ENCODE measurements at regions not wholly inside any gene's neighbourhood (a gene's known extent, or its start where the extent isn't known, plus 50 kb on each side); places are given as distances from the start of the nearest gene placed in this dataset.

- no peaks in the 10 kb centered on the region for H3K36me3 ChIP-seq (ENCODE audit: low read depth, low read length)
- ChIA-PET CTCF (no interaction called here), POLR2A (ENCODE audit: unreplicated experiment) (no interaction called here)
- H3K27me3 ChIP-seq (ENCODE audit: low read length), result no peaks in the 10 kb centered on the region
- H3K9ac ChIP-seq (ENCODE audit: low read length), result no peak overlapping the region
- intact Hi-C loops (cut with micrococcal nuclease), result no loop called here
- no peaks in the 10 kb centered on the region for H4K20me1 ChIP-seq (ENCODE audit: low read length)
- H3K9me2 ChIP-seq (replicated peaks; ENCODE audit: low read length), result no peaks in the 10 kb centered on the region
- no peak overlapping the region for H3K4me3 ChIP-seq (ENCODE audit: low read length)
- H3K4me2 ChIP-seq (ENCODE audit: low read length), result no peak overlapping the region
- H3K9me3 ChIP-seq (ENCODE audit: low read length), result no peaks in the 10 kb centered on the region
- H3F3A ChIP-seq (ENCODE audit: low read length, unreplicated experiment), result no peaks in the 10 kb centered on the region
- no peaks in the 10 kb centered on the region for H3K4me1 ChIP-seq (ENCODE audit: insufficient read depth, low read length)
- TF ChIP-seq CTCF (conservative IDR thresholded peaks at IDR 0.05; ENCODE audit: low read depth, low read length) (no peak), EZH2 (IDR thresholded peaks at IDR 0.05; ENCODE audit: low read length, unreplicated experiment) (no peak), EZH2phosphoT487 (IDR thresholded peaks at IDR 0.05; ENCODE audit: borderline replicate concordance, low read length) (no peak)
- no peak overlapping the region for H3K27ac ChIP-seq (ENCODE audit: low read length)
- BruUV-seq (replicated peaks), result no TSS peak
- ATAC-seq (no peak), DNase-seq (no peak)
- H2AFZ ChIP-seq (ENCODE audit: low read length), result no peak overlapping the region
- H3K79me2 ChIP-seq (ENCODE audit: low read length), result no peaks in the 10 kb centered on the region
Observed at GRCh38 chrX:4735299-4735698, 1021.9 kb upstream of the PRKX start.

GRCh38 chrX:4710618-4711433, 997.4 kb upstream of the PRKX start:
- H3K36me3 ChIP-seq (ENCODE audit: low read depth, low read length), result no peaks in the 10 kb centered on the region
- ATAC-seq (no peak), DNase-seq (no peak)
- H3K27ac ChIP-seq (ENCODE audit: low read length), result no peak overlapping the region
- intact Hi-C loops (cut with micrococcal nuclease), result no loop called here
- H2AFZ ChIP-seq (ENCODE audit: low read length), result no peak overlapping the region
- no peaks in the 10 kb centered on the region for H4K20me1 ChIP-seq (ENCODE audit: low read length)
- no TSS peak for BruUV-seq (replicated peaks)
- H3K4me2 ChIP-seq (ENCODE audit: low read length), result no peak overlapping the region
- H3K9me2 ChIP-seq (replicated peaks; ENCODE audit: low read length), result no peaks in the 10 kb centered on the region
- ChIA-PET CTCF (no interaction called here), POLR2A (ENCODE audit: unreplicated experiment) (no interaction called here)
- TF ChIP-seq CTCF (conservative IDR thresholded peaks at IDR 0.05; ENCODE audit: low read depth, low read length), result no peak
- H3K27me3 ChIP-seq (ENCODE audit: low read length), result no peaks in the 10 kb centered on the region
- H3K4me1 ChIP-seq (ENCODE audit: insufficient read depth, low read length), result no peaks in the 10 kb centered on the region
- no peak overlapping the region for H3K9ac ChIP-seq (ENCODE audit: low read length)
- no peaks in the 10 kb centered on the region for H3K79me2 ChIP-seq (ENCODE audit: low read length)
- H3K4me3 ChIP-seq (ENCODE audit: low read length), result no peak overlapping the region
- H3K9me3 ChIP-seq (ENCODE audit: low read length), result no peaks in the 10 kb centered on the region
- H3F3A ChIP-seq (ENCODE audit: low read length, unreplicated experiment), result no peaks in the 10 kb centered on the region

- no TSS peak for BruUV-seq (replicated peaks)
- POLR2A ChIA-PET (ENCODE audit: unreplicated experiment), result no interaction called here
- H2AFZ ChIP-seq (ENCODE audit: low read length), result 0 out of 2 replicates have a peak overlapping the region, but pooled peaks have one; percentile 30
- H3F3A ChIP-seq (ENCODE audit: low read length, unreplicated experiment), result no peaks in the 10 kb centered on the region
- intact Hi-C loops (cut with micrococcal nuclease), result no loop called here
- H3K27ac ChIP-seq (ENCODE audit: low read length), result no peak overlapping the region
- DNase-seq (peak; percentile 13), ATAC-seq (no peak)
- no peak overlapping the region for H3K9ac ChIP-seq (ENCODE audit: low read length)
- CTCF ChIA-PET, result no interaction called here
- no peaks in the 10 kb centered on the region for H3K4me1 ChIP-seq (ENCODE audit: insufficient read depth, low read length)
- H3K4me3 ChIP-seq (ENCODE audit: low read length), result no peak overlapping the region
- H3K9me3 ChIP-seq (ENCODE audit: low read length), result no peaks in the 10 kb centered on the region
- H3K79me2 ChIP-seq (ENCODE audit: low read length), result no peaks in the 10 kb centered on the region
- TF ChIP-seq EZH2 (IDR thresholded peaks at IDR 0.05; ENCODE audit: low read length, unreplicated experiment), result no peak
- TF ChIP-seq EZH2phosphoT487 (IDR thresholded peaks at IDR 0.05; ENCODE audit: borderline replicate concordance, low read length), result no peak
- no peak for TF ChIP-seq CTCF (conservative IDR thresholded peaks at IDR 0.05; ENCODE audit: low read depth, low read length)
- H3K4me2 ChIP-seq (ENCODE audit: low read length), result no peak overlapping the region
- H4K20me1 ChIP-seq (ENCODE audit: low read length), result no peaks in the 10 kb centered on the region
- no peaks in the 10 kb centered on the region for H3K9me2 ChIP-seq (replicated peaks; ENCODE audit: low read length)
- H3K27me3 ChIP-seq (ENCODE audit: low read length), result no peaks in the 10 kb centered on the region
- no peaks in the 10 kb centered on the region for H3K36me3 ChIP-seq (ENCODE audit: low read depth, low read length)
Observed at GRCh38 chrX:4708970-4709760, 995.7 kb upstream of the PRKX start.
